Stimulated activated CD8-positive, alpha-beta memory T cell treated with anti-CD3 and anti-CD28 coated beads, Interleukin-7, amount 100 ng/mL, for 4 hours (primary cell): ENCODE measurements at regions not wholly inside any gene's neighbourhood (a gene's known extent, or its start where the extent isn't known, plus 50 kb on each side); places are given as distances from the start of the nearest gene placed in this dataset.
"Not testable (repeated sequence)": the region's sequence is repeated elsewhere in the genome, so short reads cannot be mapped to it uniquely, and the experiment has no call there.

Experiments used
- DNase-seq, 2 donors: peaks; one replicate each; pipeline ENCODE4 v3.0.0-alpha.2; 2020; ENCODE audit warnings: low read depth in 2 of 2

- DNase-seq, result not testable (repeated sequence)
These were observed 173.8 kb downstream of the GOLGA6L4 start for GRCh38 chr15:84409357-84409756.

- not testable (repeated sequence) for DNase-seq
These were observed 179.2 kb upstream of the ZSCAN2 start for GRCh38 chr15:84421513-84422181.

- DNase-seq, result not testable (repeated sequence)
These were observed 175.5 kb upstream of the ZSCAN2 start for GRCh38 chr15:84425327-84425726.

- not testable (repeated sequence) for DNase-seq
These were observed 127.4 kb upstream of the ZSCAN2 start for GRCh38 chr15:84473305-84473877.

GRCh38 chr15:84476364-84477033 lies 124.3 kb upstream of the ZSCAN2 start:
- not testable (repeated sequence) for DNase-seq

- DNase-seq, result not testable (repeated sequence)
These were observed 123.3 kb upstream of the ZSCAN2 start for GRCh38 chr15:84477550-84477949.

- DNase-seq, result not testable (repeated sequence)
These were observed 120.6 kb upstream of the ZSCAN2 start for GRCh38 chr15:84480174-84480681.

- DNase-seq, result not testable (repeated sequence)
These were observed 117.0 kb upstream of the ZSCAN2 start for GRCh38 chr15:84483859-84484258.

- DNase-seq, result peak; percentile 25 to 45
These were observed 100.5 kb upstream of the ZSCAN2 start for GRCh38 chr15:84500165-84500889.

GRCh38 chr15:84503101-84503500 lies 97.7 kb upstream of the ZSCAN2 start:
- DNase-seq, result not testable (repeated sequence)

GRCh38 chr15:84505552-84505951 lies 95.3 kb upstream of the ZSCAN2 start:
- not testable (repeated sequence) for DNase-seq

GRCh38 chr15:84512324-84512723 lies 88.5 kb upstream of the ZSCAN2 start:
- not testable (repeated sequence) for DNase-seq

- not testable (repeated sequence) for DNase-seq
These were observed 84.0 kb upstream of the ZSCAN2 start for GRCh38 chr15:84516773-84517172.

- peak in 1 of 2 donors; percentile 15 for DNase-seq
These were observed 75.1 kb upstream of the ZSCAN2 start for GRCh38 chr15:84525491-84526344.

- DNase-seq, result not testable (repeated sequence)
These were observed 70.1 kb upstream of the ZSCAN2 start for GRCh38 chr15:84530751-84531150.

GRCh38 chr15:84531223-84531622 lies 69.6 kb upstream of the ZSCAN2 start:
- not testable (repeated sequence) for DNase-seq

- not testable (repeated sequence) for DNase-seq
These were observed 69.0 kb upstream of the ZSCAN2 start for GRCh38 chr15:84531709-84532367.

- not testable (repeated sequence) for DNase-seq
These were observed 67.1 kb upstream of the ZSCAN2 start for GRCh38 chr15:84533705-84534104.

GRCh38 chr15:84534561-84535235 lies 66.1 kb upstream of the ZSCAN2 start:
- DNase-seq, result not testable (repeated sequence)

- DNase-seq, result not testable (repeated sequence)
These were observed 64.6 kb upstream of the ZSCAN2 start for GRCh38 chr15:84536181-84536580.
